ENCODE measurements at regions not wholly inside any gene's neighbourhood (a gene's known extent, or its start where the extent isn't known, plus 50 kb on each side); places are given as distances from the start of the nearest gene placed in this dataset.
"Not testable (repeated sequence)": the region's sequence is repeated elsewhere in the genome, so short reads cannot be mapped to it uniquely, and the experiment has no call there.

GRCh38 chr5:34329201-34329600 is 286.2 kb upstream of the C1QTNF3 start:
- not testable (repeated sequence) for ATAC-seq

GRCh38 chr5:34329611-34330108 is 286.6 kb upstream of the C1QTNF3 start:
- ATAC-seq: not testable (repeated sequence)

- not testable (repeated sequence) for ATAC-seq
These were observed 289.0 kb upstream of the C1QTNF3 start for GRCh38 chr5:34331928-34332454.

- ATAC-seq: not testable (repeated sequence)
These were observed 296.5 kb upstream of the C1QTNF3 start for GRCh38 chr5:34339408-34340001.

GRCh38 chr5:34354440-34354839 is 301.7 kb upstream of the RAI14 start:
- not testable (repeated sequence) for ATAC-seq

- ATAC-seq: not testable (repeated sequence)
These were observed 284.7 kb upstream of the RAI14 start for GRCh38 chr5:34371417-34371816.

GRCh38 chr5:34371817-34372216 is 284.3 kb upstream of the RAI14 start:
- ATAC-seq: not testable (repeated sequence)

- not testable (repeated sequence) for ATAC-seq
These were observed 283.4 kb upstream of the RAI14 start for GRCh38 chr5:34372739-34373138.

- ATAC-seq: not testable (repeated sequence)
These were observed 278.5 kb upstream of the RAI14 start for GRCh38 chr5:34377651-34378050.

GRCh38 chr5:34378498-34378897 is 277.6 kb upstream of the RAI14 start:
- ATAC-seq: not testable (repeated sequence)

GRCh38 chr5:34388754-34389153 is 267.4 kb upstream of the RAI14 start:
- not testable (repeated sequence) for ATAC-seq

GRCh38 chr5:34409373-34409772 is 246.8 kb upstream of the RAI14 start:
- no peak for ATAC-seq

- no peak for ATAC-seq
These were observed 245.6 kb upstream of the RAI14 start for GRCh38 chr5:34410411-34411139.

GRCh38 chr5:34411470-34412346 is 244.4 kb upstream of the RAI14 start:
- no peak for ATAC-seq

GRCh38 chr5:34412736-34413135 is 243.4 kb upstream of the RAI14 start:
- no peak for ATAC-seq

GRCh38 chr5:34415559-34416198 is 240.4 kb upstream of the RAI14 start:
- peak; percentile 52 for ATAC-seq

- no peak for ATAC-seq
These were observed 239.6 kb upstream of the RAI14 start for GRCh38 chr5:34416501-34417008.

GRCh38 chr5:34420191-34420590 is 235.9 kb upstream of the RAI14 start:
- ATAC-seq: not testable (repeated sequence)

GRCh38 chr5:34436761-34437501 is 219.2 kb upstream of the RAI14 start:
- ATAC-seq: no peak

- no peak for ATAC-seq
These were observed 216.5 kb upstream of the RAI14 start for GRCh38 chr5:34439601-34440000.

GRCh38 chr5:34441767-34442166 is 214.4 kb upstream of the RAI14 start:
- not testable (repeated sequence) for ATAC-seq

Measured in esophagus mucosa (tissue), 1 donor.